Endothelial cell of umbilical vein (primary cell): ENCODE measurements at regions not wholly inside any gene's neighbourhood (a gene's known extent, or its start where the extent isn't known, plus 50 kb on each side); places are given as distances from the start of the nearest gene placed in this dataset.

Experiments
- BruUV-seq: library from RNA; stranded (reverse); fragments of 400-500 nt; replicated peaks from 2 replicates; lab custom pipeline; 2021; lab: Mats Ljungman, UMichigan
- CTCF ChIA-PET: fragments of 300-600, 350-600 bp; sonication (Branson Sonifier 250); formaldehyde crosslinking; loops from one replicate; lab custom pipeline; 2021; ENCODE audit warnings: antibody characterized with exemption, inconsistent platforms; lab: Charles Lee
- POLR2A ChIA-PET: fragments of 300-600, 350-600 bp; sonication (Branson Sonifier 250); formaldehyde crosslinking; loops from one replicate; lab custom pipeline; 2021; ENCODE audit warnings: antibody characterized with exemption, inconsistent platforms; lab: Charles Lee
- DNase-seq: peaks from one replicate; pipeline ENCODE4 v3.0.0-alpha.2; 2011; ENCODE audit warnings: low read depth, low spot score
- FAIRE-seq: peaks from 2 replicates; lab custom pipeline; 2011; peaks lifted over from hg19 to GRCh38; lab: Jason Lieb, UNC
- H2AFZ ChIP-seq: 2 replicates; pipeline ENCODE4 v1.6.0; 2012; ENCODE audit warnings: low read depth, low read length, control low read depth, inconsistent platforms
- H3K27ac ChIP-seq: 2 replicates; pipeline ENCODE4 v1.5.1; 2011; ENCODE audit warnings: low read depth, mild to moderate bottlenecking, control low read depth, low read length, moderate library complexity; ENCODE audit not compliant: insufficient read depth
- H3K27me3 ChIP-seq, 2 experiments: 2 replicates each; pipeline versions ENCODE4 v1.6.0 to v1.6.1; 2011; ENCODE audit warnings: low read length in 2 of 2, mixed read lengths in 1 of 2; ENCODE audit not compliant: control insufficient read depth in 2 of 2, insufficient read depth in 2 of 2
- H3K36me3 ChIP-seq, 2 experiments: 2 replicates in 1 of 2; 3 replicates in 1 of 2; pipeline ENCODE4 v1.5.1; 2011; ENCODE audit warnings: low read length in 2 of 2, mild to moderate bottlenecking in 1 of 2, moderate library complexity in 1 of 2; ENCODE audit not compliant: control insufficient read depth in 2 of 2, insufficient read depth in 2 of 2; ENCODE audit errors: extremely low read depth in 1 of 2
- H3K4me1 ChIP-seq: 3 replicates; pipeline ENCODE4 v1.5.1; 2011; ENCODE audit warnings: mild to moderate bottlenecking, low read length; ENCODE audit not compliant: control insufficient read depth, insufficient read depth; ENCODE audit errors: extremely low read depth
- H3K4me2 ChIP-seq: 2 replicates; pipeline ENCODE4 v1.6.1; 2011; ENCODE audit warnings: low read length, control low read depth, mixed read lengths; ENCODE audit not compliant: insufficient read depth
- H3K4me3 ChIP-seq, 3 experiments: fragments of 200-600 bp in 1 of 3; sonication (generic), shearing (Covaris generic) in 1 of 3; replicated peaks in 1 of 3; 2 replicates each; pipeline ENCODE4 v1.5.1; 2011 to 2016; ENCODE audit warnings: control low read depth in 3 of 3, low read length in 3 of 3, mild to moderate bottlenecking in 2 of 3, inconsistent platforms in 1 of 3, low read depth in 1 of 3, moderate library complexity in 1 of 3; ENCODE audit not compliant: insufficient read depth in 1 of 3
- H3K79me2 ChIP-seq: 2 replicates; pipeline ENCODE4 v1.6.0; 2012; ENCODE audit warnings: low read length, inconsistent platforms; ENCODE audit not compliant: control insufficient read depth, insufficient read depth
- H3K9ac ChIP-seq: replicated peaks from 2 replicates; pipeline ENCODE3; 2011; ENCODE audit warnings: low read length, control low read depth; ENCODE audit not compliant: insufficient read depth; ENCODE audit errors: extremely low read depth
- H3K9me1 ChIP-seq: replicated peaks from 3 replicates; pipeline ENCODE4 v1.6.0; 2011; ENCODE audit warnings: mild to moderate bottlenecking, low read length; ENCODE audit not compliant: control insufficient read depth, insufficient read depth; ENCODE audit errors: extremely low read depth
- H3K9me3 ChIP-seq: replicated peaks from 2 replicates; pipeline ENCODE4 v1.5.1; 2012; ENCODE audit warnings: low read length, inconsistent platforms; ENCODE audit not compliant: control insufficient read depth, insufficient read depth
- H4K20me1 ChIP-seq: replicated peaks from 2 replicates; pipeline ENCODE3; 2011; ENCODE audit warnings: mild to moderate bottlenecking, low read length; ENCODE audit not compliant: control insufficient read depth, insufficient read depth; ENCODE audit errors: extremely low read depth
- CTCF ChIP-seq, 2 donors: IDR thresholded peaks; 1 replicate in 1 of 2; 2 replicates in 1 of 2; pipeline ENCODE4 v1.5.1; 2011; ENCODE audit warnings: low read length in 2 of 2, mild to moderate bottlenecking in 2 of 2, moderate library complexity in 2 of 2, control low read depth in 1 of 2, inconsistent platforms in 1 of 2, low read depth in 1 of 2; ENCODE audit not compliant: insufficient read depth in 1 of 2; ENCODE audit errors: extremely low read depth in 1 of 2
- EZH2 ChIP-seq: IDR thresholded peaks from 2 replicates; pipeline ENCODE4 v1.6.1; 2012; ENCODE audit warnings: borderline replicate concordance, low read depth, mild to moderate bottlenecking, moderate library complexity, low read length, inconsistent platforms; ENCODE audit not compliant: severe bottlenecking
- FOS ChIP-seq: IDR thresholded peaks from 2 replicates; pipeline ENCODE4 v1.6.1; 2011; ENCODE audit warnings: mild to moderate bottlenecking, low read length, moderate library complexity, borderline replicate concordance; ENCODE audit not compliant: insufficient read depth
- GATA2 ChIP-seq: IDR thresholded peaks from 2 replicates; pipeline ENCODE4 v1.7.0; 2011; ENCODE audit warnings: low read depth, mild to moderate bottlenecking, moderate library complexity, mixed read lengths, low read length; ENCODE audit not compliant: insufficient read length, insufficient read depth
- JUN ChIP-seq: IDR thresholded peaks from 2 replicates; pipeline ENCODE4 v1.6.1; 2011; ENCODE audit warnings: borderline replicate concordance, low read depth; ENCODE audit not compliant: insufficient read length, insufficient read depth
- MAX ChIP-seq: IDR thresholded peaks from 2 replicates; pipeline ENCODE4 v1.6.1; 2011; ENCODE audit not compliant: insufficient read depth, insufficient read length
- MYC ChIP-seq: IDR thresholded peaks from one replicate; pipeline ENCODE4 v1.6.1; 2011; ENCODE audit warnings: mild to moderate bottlenecking, low read depth, low read length
- POLR2A ChIP-seq: IDR thresholded peaks from 2 replicates; pipeline ENCODE4 v1.6.1; 2012; ENCODE audit warnings: low read depth, mild to moderate bottlenecking, control low read depth, low read length
- POLR2AphosphoS5 ChIP-seq: IDR thresholded peaks from 2 replicates; pipeline ENCODE4 v1.6.1; 2012; ENCODE audit warnings: low read depth, mild to moderate bottlenecking, control low read depth, low read length, moderate library complexity; ENCODE audit not compliant: insufficient read depth
- dilution Hi-C: fragments of 300-500 bp; cut with MboI; formaldehyde crosslinking; loops from one replicate; pipeline ENCODE4 v1.15.0; 2019; ENCODE audit warnings: low sequenced_read_pairs; ENCODE audit not compliant: extremely low pct_ligation_motif_present
- intact Hi-C: fragments of 100-400 bp; cut with micrococcal nuclease; formaldehyde crosslinking; loops from one replicate; pipeline ENCODE4 v1.10.0; 2022

GRCh38 chr2:83873110-83873509, 586.0 kb downstream of the SUCLG1 start:
- TF ChIP-seq FOS, result no peak
- no peak for TF ChIP-seq GATA2
- no peak for TF ChIP-seq MAX
- no peak for TF ChIP-seq MYC
- TF ChIP-seq POLR2A, result no peak
- TF ChIP-seq CTCF (IDR thresholded peaks at IDR 0.05; ENCODE audit: extremely low read depth in 1 of 2, insufficient read depth in 1 of 2, low read depth in 1 of 2, low read length in 2 of 2), result no peak
- TF ChIP-seq POLR2AphosphoS5, result no peak
- TF ChIP-seq EZH2, result no peak
- no peak for TF ChIP-seq JUN
- Histone ChIP-seq H3K27me3 (no peaks in the 10 kb centered on the region), H3K4me2 (no peak overlapping the region), H3K27ac (no peak overlapping the region), H3K79me2 (no peaks in the 10 kb centered on the region), H3K4me1 (no peaks in the 10 kb centered on the region), H3K36me3 (no peaks in the 10 kb centered on the region), H3K9me1 (no peaks in the 10 kb centered on the region), H3K4me3 (no peak overlapping the region), H3K9me3 (peaks cover 1% of the 10 kb centered on the region), H3K9ac (no peak overlapping the region), H4K20me1 (no peaks in the 10 kb centered on the region), H2AFZ (no peak overlapping the region)
- no peak for DNase-seq
- no peak for FAIRE-seq
- intact Hi-C loops (no loop called here), dilution Hi-C loops (no loop called here)
- POLR2A ChIA-PET, result no interaction called here
- CTCF ChIA-PET, result no interaction called here
- BruUV-seq, result no TSS peak
